ENCODE measurements at regions not wholly inside any gene's neighbourhood (a gene's known extent, or its start where the extent isn't known, plus 50 kb on each side); places are given as distances from the start of the nearest gene placed in this dataset.
"Not testable (repeated sequence)": the region's sequence is repeated elsewhere in the genome, so short reads cannot be mapped to it uniquely, and the experiment has no call there.

- Histone ChIP-seq H3K36me3 (no peaks in the 10 kb centered on the region), H3K9me3 (no peaks in the 10 kb centered on the region), H3K4me3 (no peak overlapping the region), H3K27ac (no peak overlapping the region), H3K4me1 (no peaks in the 10 kb centered on the region), H3K27me3 (no peaks in the 10 kb centered on the region)
- TF ChIP-seq EP300 (IDR thresholded peaks at IDR 0.05) = no peak
- TF ChIP-seq POLR2A (IDR thresholded peaks at IDR 0.05) = no peak
- no peak for TF ChIP-seq POLR2AphosphoS5 (IDR thresholded peaks at IDR 0.05)
- no peak for TF ChIP-seq CTCF (IDR thresholded peaks at IDR 0.05)
- intact Hi-C loops (cut with DNase I) = no loop called here
- DNase-seq = no peak
These were observed 113.8 kb downstream of the ANXA2 start for GRCh38 chr15:60283936-60284335.

- DNase-seq; H3K27ac ChIP-seq; H3K4me1 ChIP-seq; H3K9me3 ChIP-seq; H3K27me3 ChIP-seq; H3K36me3 ChIP-seq; intact Hi-C loops (cut with DNase I); H3K4me3 ChIP-seq: not testable (repeated sequence)
- WGBS, 2 donors = 93 to 94% methylated on average over 5 of the region's 5 CpGs
These were observed 101.9 kb downstream of the ANXA2 start for GRCh38 chr15:60295901-60296300.

GRCh38 chr15:60297047-60297446, 100.7 kb downstream of the ANXA2 start:
- DNase-seq = no peak

More at GRCh38 chr15:60297047-60297446, 100.7 kb downstream of the ANXA2 start:
- no peaks in the 10 kb centered on the region for H3K27me3 ChIP-seq
- intact Hi-C loops (cut with DNase I) = no loop called here
- 88 to 95% methylated on average over 3 of the region's 3 CpGs for WGBS, 2 donors
- H3K36me3 ChIP-seq = no peaks in the 10 kb centered on the region
- peaks cover 0 to 7% (median 3%) of the 10 kb centered on the region in 4 donors for H3K4me1 ChIP-seq
- no peak overlapping the region for H3K4me3 ChIP-seq
- TF ChIP-seq POLR2A (IDR thresholded peaks at IDR 0.05) (no peak), CTCF (IDR thresholded peaks at IDR 0.05) (no peak), POLR2AphosphoS5 (IDR thresholded peaks at IDR 0.05) (no peak), EP300 (IDR thresholded peaks at IDR 0.05) (no peak)
- H3K9me3 ChIP-seq = no peaks in the 10 kb centered on the region
- no peak overlapping the region for H3K27ac ChIP-seq

All from sigmoid colon (tissue), 6 donors.